A673 (cell line): ENCODE measurements at regions not wholly inside any gene's neighbourhood (a gene's known extent, or its start where the extent isn't known, plus 50 kb on each side); places are given as distances from the start of the nearest gene placed in this dataset.

Experiments used
- BruUV-seq: library from RNA; stranded (reverse); fragments of 400-500 nt; replicated peaks from 2 replicates; lab custom pipeline; 2021; lab: Mats Ljungman, UMichigan
- CTCF ChIA-PET: fragments of 300-600 bp; sonication (Branson Sonifier 250); formaldehyde crosslinking; loops from one replicate; lab custom pipeline; 2022; ENCODE audit warnings: antibody characterized with exemption; lab: Charles Lee
- POLR2A ChIA-PET: fragments of 300-600 bp; sonication (Branson Sonifier 250); formaldehyde crosslinking; loops from one replicate; lab custom pipeline; 2022; ENCODE audit warnings: antibody characterized with exemption; ENCODE audit not compliant: low non-redundant PET; lab: Charles Lee
- DNase-seq: peaks from one replicate; pipeline ENCODE4 v3.0.0-alpha.2; 2015; ENCODE audit warnings: low spot score
- H3K27ac ChIP-seq: fragments of 200-600 bp; sonication (generic); 2 replicates; pipeline ENCODE4 v1.5.1; 2016; ENCODE audit warnings: mixed run types, low read depth, mild to moderate bottlenecking, mixed read lengths, antibody characterized with exemption, low read length; ENCODE audit not compliant: poor library complexity, severe bottlenecking
- H3K27me3 ChIP-seq: fragments of 200-600 bp; sonication (generic); replicated peaks from 2 replicates; pipeline ENCODE4 v1.6.1; 2017; ENCODE audit warnings: mixed run types, low read depth, mild to moderate bottlenecking, mixed read lengths, antibody characterized with exemption, low read length; ENCODE audit not compliant: insufficient read depth, poor library complexity
- H3K36me3 ChIP-seq: fragments of 200-600 bp; sonication (generic); 2 replicates; pipeline ENCODE4 v1.6.1; 2016; ENCODE audit warnings: mixed run types, mild to moderate bottlenecking, mixed read lengths, antibody characterized with exemption, low read length; ENCODE audit not compliant: insufficient read depth, poor library complexity, severe bottlenecking
- H3K4me1 ChIP-seq: fragments of 200-600 bp; sonication (generic); 2 replicates; pipeline ENCODE4 v1.6.1; 2017; ENCODE audit warnings: mixed run types, mild to moderate bottlenecking, mixed read lengths, antibody characterized with exemption, low read length; ENCODE audit not compliant: insufficient read depth, poor library complexity, severe bottlenecking
- H3K4me3 ChIP-seq: fragments of 200-600 bp; sonication (generic); 2 replicates; pipeline ENCODE4 v1.5.1; 2016; ENCODE audit warnings: low read depth, mixed run types, mild to moderate bottlenecking, mixed read lengths, low read length; ENCODE audit not compliant: poor library complexity, severe bottlenecking
- H3K9me3 ChIP-seq: fragments of 200-600 bp; sonication (generic); 2 replicates; pipeline ENCODE4 v1.6.1; 2016; ENCODE audit warnings: mixed run types, low read depth, mild to moderate bottlenecking, mixed read lengths, antibody characterized with exemption, low read length; ENCODE audit not compliant: poor library complexity, severe bottlenecking
- EZH2 ChIP-seq: fragments of 200-600 bp; sonication (generic); IDR thresholded peaks from 2 replicates; pipeline ENCODE4 v1.6.1; 2017; ENCODE audit warnings: borderline replicate concordance, low read depth, mild to moderate bottlenecking, mixed read lengths, antibody characterized with exemption, low read length; ENCODE audit not compliant: poor library complexity, severe bottlenecking
- intact Hi-C: fragments of 100-400 bp; cut with micrococcal nuclease; formaldehyde crosslinking; loops from one replicate; pipeline ENCODE4 v1.10.0; 2022; ENCODE audit not compliant: unreplicated experiment
- TF ChIP-seq, protein P1 (sequence below): fragments of 300-800, 200-600 bp; sonication (generic); conservative IDR thresholded peaks from 2 replicates; pipeline ENCODE4 v1.5.1; 2017; ENCODE audit warnings: low read depth, mild to moderate bottlenecking, antibody characterized with exemption, low read length, moderate library complexity, mixed read lengths

DNA sequence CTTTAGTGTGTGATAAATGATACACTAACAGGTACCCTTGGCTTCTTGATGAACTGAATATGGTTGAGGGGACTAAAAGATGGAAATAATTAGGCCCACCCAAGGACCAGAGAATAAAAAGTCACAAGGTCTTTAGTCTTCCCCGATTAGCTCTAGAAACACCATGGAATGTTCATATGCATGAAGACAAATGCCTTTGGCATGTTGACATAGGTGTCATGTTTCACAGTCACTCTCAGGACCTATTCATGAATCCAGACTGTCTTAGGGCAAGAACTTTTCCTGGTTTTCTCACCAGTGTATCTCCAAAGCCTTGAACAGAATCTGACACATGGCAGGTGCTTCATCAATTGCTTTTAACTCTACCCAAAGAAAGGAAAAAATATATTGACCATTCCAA is 412.8 kb downstream of the AJAP1 start:
- CTCF ChIA-PET = no interaction called here

DNA sequence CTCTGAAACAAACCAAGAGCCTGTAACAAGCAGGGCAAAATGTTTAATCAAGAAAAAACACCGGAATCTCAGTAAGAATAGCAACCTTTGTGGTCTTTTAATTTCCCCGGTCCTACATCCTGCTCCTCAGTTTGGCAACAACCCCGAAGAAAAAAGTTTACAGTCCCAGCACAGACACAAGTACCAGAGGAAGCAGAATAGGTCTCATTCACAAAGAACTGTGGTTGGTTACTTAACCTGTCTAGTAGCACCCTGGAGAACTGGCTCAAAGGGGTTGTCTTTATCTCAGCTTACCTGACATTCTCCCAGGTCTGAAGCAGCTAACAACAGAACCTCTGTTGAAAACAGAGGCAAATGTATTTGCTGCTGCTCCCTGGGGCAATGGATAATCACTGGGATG is 399.3 kb downstream of the AJAP1 start:
- Histone ChIP-seq H3K36me3 (no peaks in the 10 kb centered on the region), H3K9me3 (peaks cover 9% of the 10 kb centered on the region), H3K27ac (no peak overlapping the region), H3K4me1 (no peaks in the 10 kb centered on the region), H3K27me3 (no peaks in the 10 kb centered on the region), H3K4me3 (no peak overlapping the region)
- CTCF ChIA-PET = no interaction called here
- TF ChIP-seq, protein P1, sequence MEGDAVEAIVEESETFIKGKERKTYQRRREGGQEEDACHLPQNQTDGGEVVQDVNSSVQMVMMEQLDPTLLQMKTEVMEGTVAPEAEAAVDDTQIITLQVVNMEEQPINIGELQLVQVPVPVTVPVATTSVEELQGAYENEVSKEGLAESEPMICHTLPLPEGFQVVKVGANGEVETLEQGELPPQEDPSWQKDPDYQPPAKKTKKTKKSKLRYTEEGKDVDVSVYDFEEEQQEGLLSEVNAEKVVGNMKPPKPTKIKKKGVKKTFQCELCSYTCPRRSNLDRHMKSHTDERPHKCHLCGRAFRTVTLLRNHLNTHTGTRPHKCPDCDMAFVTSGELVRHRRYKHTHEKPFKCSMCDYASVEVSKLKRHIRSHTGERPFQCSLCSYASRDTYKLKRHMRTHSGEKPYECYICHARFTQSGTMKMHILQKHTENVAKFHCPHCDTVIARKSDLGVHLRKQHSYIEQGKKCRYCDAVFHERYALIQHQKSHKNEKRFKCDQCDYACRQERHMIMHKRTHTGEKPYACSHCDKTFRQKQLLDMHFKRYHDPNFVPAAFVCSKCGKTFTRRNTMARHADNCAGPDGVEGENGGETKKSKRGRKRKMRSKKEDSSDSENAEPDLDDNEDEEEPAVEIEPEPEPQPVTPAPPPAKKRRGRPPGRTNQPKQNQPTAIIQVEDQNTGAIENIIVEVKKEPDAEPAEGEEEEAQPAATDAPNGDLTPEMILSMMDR = no peak
- POLR2A ChIA-PET = no interaction called here
- intact Hi-C loops = no loop called here
- DNase-seq = no peak
- no TSS peak for BruUV-seq

More for the DNA sequence above, 412.8 kb downstream of the AJAP1 start:
- Histone ChIP-seq H3K27me3 (no peaks in the 10 kb centered on the region), H3K27ac (no peak overlapping the region), H3K36me3 (no peaks in the 10 kb centered on the region), H3K4me3 (no peak overlapping the region), H3K4me1 (no peaks in the 10 kb centered on the region), H3K9me3 (peaks cover 9% of the 10 kb centered on the region)
- intact Hi-C loops = no loop called here
- DNase-seq = no peak
- POLR2A ChIA-PET = no interaction called here
- TF ChIP-seq EZH2 = no peak
- TF ChIP-seq, protein P1 = no peak
- no TSS peak for BruUV-seq

DNA sequence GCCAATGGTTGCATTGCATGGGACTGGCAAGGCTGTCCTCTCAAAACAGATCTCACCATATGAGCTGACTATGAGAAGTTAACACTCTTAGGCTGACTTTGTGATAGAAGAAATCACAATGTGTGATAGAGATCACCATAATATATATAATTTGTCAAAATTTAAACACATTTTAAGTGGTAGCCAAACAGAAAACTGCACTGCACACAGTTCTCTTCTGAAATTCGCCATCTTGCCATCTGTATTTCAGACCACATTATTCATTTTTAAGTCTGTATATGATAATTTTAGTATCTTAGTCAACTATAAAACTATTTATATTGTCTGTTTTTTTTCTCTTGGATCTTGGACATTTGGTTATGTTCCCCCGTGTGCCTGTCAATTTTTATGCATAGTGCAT is 374.7 kb downstream of the AJAP1 start:
- TF ChIP-seq, protein P1 = no peak
- Histone ChIP-seq H3K9me3 (no peaks in the 10 kb centered on the region), H3K4me3 (no peak overlapping the region), H3K27me3 (no peaks in the 10 kb centered on the region), H3K36me3 (no peaks in the 10 kb centered on the region), H3K4me1 (no peaks in the 10 kb centered on the region), H3K27ac (no peak overlapping the region)
- BruUV-seq = no TSS peak
- CTCF ChIA-PET = no interaction called here
- POLR2A ChIA-PET = no interaction called here
- intact Hi-C loops = no loop called here
- DNase-seq = no peak
